H7 (cell line): ENCODE measurements at regions not wholly inside any gene's neighbourhood (a gene's known extent, or its start where the extent isn't known, plus 50 kb on each side); places are given as distances from the start of the nearest gene placed in this dataset.

ENCODE experiments used
- DNase-seq: peaks from one replicate; pipeline ENCODE4 v3.0.0; 2012
- H3K27me3 ChIP-seq: 2 replicates; pipeline ENCODE4 v1.6.0; 2011; ENCODE audit warnings: mild to moderate bottlenecking, low read length; ENCODE audit not compliant: control insufficient read depth, insufficient read depth
- H3K36me3 ChIP-seq: replicated peaks from 2 replicates; pipeline ENCODE4 v1.5.1; 2011; ENCODE audit warnings: low read length; ENCODE audit not compliant: control insufficient read depth, insufficient read depth
- H3K4me3 ChIP-seq: 2 replicates; pipeline ENCODE4 v1.5.1; 2011; ENCODE audit warnings: low read depth, mild to moderate bottlenecking, control low read depth, low read length, moderate library complexity; ENCODE audit not compliant: insufficient read depth

DNA sequence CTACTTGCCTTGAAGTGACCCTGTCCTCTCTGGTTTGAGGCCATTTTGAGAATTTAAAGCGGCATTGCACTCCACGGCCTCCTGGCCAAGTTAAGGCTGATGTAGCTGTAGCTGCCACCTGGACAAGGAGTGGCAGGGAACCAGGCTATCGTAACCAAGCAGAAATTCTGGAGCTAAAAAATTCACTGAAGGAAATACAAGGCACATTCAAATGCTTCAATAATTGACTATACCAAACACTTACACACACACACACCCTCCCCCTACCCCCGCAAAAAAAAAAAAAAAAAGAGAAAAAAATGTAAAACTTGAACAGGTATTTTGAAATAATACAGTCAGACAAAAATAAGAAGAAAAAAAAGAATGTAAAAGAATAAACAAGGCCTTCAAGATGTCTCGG lies 409.0 kb upstream of the SEMA3A start:
- no peak overlapping the region for H3K4me3 ChIP-seq

DNA sequence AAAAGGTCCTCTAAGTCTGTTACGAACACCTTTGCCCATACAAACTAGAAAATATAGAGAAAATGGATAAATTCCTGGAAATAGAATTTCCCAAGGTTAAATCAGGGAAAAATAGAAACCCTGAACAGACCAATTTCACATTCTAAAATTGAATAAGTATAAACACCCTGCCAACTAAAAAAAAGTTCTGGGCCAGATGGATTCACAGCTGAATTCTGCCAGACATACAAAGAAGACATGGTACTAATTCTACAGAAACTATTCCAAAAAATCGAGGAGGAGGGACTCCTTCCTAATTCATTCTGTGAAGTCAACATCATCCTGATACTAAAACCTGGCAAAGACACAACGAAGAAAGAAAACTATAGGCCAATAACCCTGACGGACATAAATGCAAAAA lies 400.4 kb upstream of the SEMA3A start:
- no peak for DNase-seq
- H3K36me3 ChIP-seq: no peaks in the 10 kb centered on the region
- H3K4me3 ChIP-seq: no peak overlapping the region
- no peaks in the 10 kb centered on the region for H3K27me3 ChIP-seq

More for the DNA sequence above, 409.0 kb upstream of the SEMA3A start:
- no peak for DNase-seq
- no peaks in the 10 kb centered on the region for H3K27me3 ChIP-seq
- no peaks in the 10 kb centered on the region for H3K36me3 ChIP-seq

DNA sequence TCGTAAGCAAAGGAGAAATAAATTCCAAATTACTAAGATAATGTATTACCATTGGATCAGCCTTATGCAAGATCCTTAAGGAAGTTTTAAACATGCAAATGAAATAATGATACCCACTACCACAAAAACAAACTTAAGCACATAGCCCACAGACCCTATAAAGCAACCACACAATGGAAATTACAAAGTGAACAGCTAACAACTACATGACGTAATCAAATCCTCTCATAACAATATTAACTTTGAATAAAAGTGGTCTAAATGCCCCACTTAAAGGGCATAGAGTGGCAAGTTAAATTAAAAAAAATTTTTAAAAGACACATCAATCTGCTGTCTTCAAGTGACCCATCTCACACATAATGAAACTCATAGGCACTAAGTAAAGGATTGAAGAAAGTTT lies 397.3 kb upstream of the SEMA3A start:
- Histone ChIP-seq H3K36me3 (no peaks in the 10 kb centered on the region), H3K27me3 (no peaks in the 10 kb centered on the region), H3K4me3 (no peak overlapping the region)
- no peak for DNase-seq

DNA sequence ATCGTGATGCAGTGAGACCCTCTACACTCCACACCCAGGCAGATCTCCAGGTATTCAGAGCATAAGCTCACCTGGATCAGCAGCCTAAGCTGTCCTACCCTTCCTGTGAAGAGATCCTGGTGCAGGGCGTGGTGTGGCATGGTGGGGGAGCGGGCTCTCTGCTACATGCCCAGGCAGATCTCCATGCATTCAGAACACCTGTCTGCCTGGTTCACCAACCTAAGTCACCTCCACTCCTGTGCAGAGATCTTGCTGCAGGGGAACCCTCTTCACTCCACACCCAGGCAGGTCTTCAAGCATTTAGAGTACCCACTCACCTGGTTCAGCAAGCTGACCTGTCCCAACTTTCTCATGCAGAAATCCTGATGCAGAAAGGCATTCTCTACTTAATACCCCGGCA lies 394.4 kb upstream of the SEMA3A start:
- Histone ChIP-seq H3K36me3 (no peaks in the 10 kb centered on the region), H3K4me3 (no peak overlapping the region), H3K27me3 (no peaks in the 10 kb centered on the region)
- no peak for DNase-seq

DNA sequence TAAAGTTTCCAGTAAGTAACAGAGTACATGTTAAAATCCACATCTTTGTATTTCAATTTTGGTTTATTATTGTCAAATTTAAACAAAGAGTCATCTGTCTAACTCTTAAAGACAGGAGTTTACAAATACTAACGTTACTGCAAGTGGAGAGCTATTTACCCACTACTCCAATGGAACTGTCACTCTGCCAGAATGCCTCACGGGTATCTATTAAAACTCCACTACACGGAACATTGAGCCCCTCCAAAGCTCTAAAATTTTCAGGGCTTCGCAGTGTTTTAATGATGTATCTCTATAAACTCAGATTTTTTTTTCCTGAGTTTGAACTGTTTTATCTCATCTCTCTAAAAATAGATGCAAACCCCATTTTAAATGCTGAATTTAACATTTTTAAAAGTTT lies 388.7 kb upstream of the SEMA3A start:
- no peaks in the 10 kb centered on the region for H3K27me3 ChIP-seq
- no peak for DNase-seq

DNA sequence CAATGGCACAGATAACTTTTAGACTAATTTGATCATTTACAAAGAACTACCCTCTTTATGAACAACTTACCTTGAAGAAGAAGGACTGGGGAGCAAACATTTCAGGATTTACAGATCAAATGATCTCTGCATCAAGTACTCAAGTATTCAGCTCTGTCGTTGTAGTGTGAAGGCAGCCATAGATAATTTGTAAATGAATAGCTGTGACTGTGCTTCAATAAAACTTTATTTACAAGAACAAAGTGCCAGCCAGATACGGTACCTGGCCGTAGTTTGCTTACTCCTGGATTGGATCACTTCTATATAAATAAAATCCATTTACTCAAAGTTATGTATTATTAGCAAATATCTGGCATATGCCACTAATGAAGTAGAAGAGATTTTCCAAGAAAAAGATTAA lies 388.2 kb upstream of the SEMA3A start:
- Histone ChIP-seq H3K27me3 (no peaks in the 10 kb centered on the region), H3K36me3 (no peaks in the 10 kb centered on the region), H3K4me3 (no peak overlapping the region)
- no peak for DNase-seq

More for the DNA sequence above, 388.7 kb upstream of the SEMA3A start:
- H3K4me3 ChIP-seq: no peak overlapping the region
- H3K36me3 ChIP-seq: no peaks in the 10 kb centered on the region

DNA sequence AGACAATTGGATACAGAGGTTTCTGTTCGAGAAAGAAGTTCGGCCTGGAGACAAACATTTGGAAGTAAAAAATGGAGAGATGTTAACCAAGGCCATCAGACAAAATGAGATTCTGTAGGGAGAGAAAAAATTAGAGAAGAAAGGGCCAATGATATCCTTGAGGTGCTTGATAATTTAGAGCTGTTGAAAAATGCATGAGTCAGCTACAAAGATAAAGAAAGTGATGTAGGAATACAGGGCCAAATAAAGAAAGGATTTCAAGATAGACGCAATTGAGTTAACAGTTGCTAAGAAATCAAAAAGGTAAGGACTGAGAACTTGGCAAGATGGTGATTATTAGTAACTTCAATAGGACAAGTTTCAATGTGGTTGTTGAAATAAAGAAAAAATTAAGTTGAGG lies 384.2 kb upstream of the SEMA3A start:
- no peak for DNase-seq
- Histone ChIP-seq H3K27me3 (no peaks in the 10 kb centered on the region), H3K4me3 (no peak overlapping the region), H3K36me3 (no peaks in the 10 kb centered on the region)

DNA sequence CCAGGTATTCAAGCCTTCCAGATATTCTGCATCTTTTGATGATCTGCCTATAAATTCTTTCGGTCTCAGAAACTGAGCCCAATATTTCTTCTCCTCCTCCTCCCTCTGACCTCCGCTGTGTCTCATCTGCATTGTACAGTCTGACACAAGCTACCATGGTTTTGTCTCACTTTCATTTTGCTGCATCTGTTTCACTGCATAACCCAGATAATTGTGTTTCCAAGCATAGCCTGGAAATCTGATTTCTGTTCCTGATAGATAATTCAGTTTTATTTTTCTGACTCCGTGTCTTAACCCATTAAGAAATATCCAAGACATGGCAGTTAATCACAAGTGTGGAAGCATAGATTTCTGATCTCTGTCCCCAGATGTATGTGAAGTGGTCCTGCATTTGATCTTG lies 374.2 kb upstream of the SEMA3A start:
- H3K36me3 ChIP-seq: no peaks in the 10 kb centered on the region
- H3K4me3 ChIP-seq: no peak overlapping the region
- no peaks in the 10 kb centered on the region for H3K27me3 ChIP-seq
- DNase-seq: no peak

DNA sequence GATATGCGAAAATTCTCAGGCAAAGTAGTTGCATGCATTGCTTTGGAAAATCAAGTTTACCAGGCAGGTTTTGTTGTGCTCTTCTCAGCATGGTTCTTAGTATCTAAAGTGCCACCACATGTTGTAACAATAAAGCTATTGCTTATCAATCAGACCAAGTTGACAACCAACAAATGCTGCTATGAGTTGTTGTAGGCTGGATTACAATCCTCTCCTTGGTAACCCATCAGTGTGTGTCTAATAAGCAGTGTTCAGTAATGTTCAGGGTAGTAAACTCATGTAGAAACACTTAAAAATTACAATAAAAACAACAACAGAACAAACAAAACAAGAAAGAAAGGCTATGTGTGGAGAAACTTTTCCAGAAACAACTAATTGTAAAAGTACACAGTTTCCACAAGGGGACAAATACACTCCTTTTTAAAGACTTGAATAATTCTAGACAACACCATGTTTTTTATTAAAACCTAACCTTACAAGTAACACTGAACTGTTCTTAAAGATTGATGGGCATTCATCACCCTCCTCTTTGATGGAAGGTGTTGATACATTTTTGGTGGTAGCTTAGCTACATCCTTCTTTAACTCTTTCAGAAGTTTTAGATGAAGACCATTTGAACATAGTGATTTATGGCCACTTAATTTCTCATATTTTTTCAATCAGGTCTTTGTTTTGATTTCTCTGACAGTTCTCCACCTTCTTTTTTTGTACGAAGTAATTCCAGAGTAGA lies 370.9 kb upstream of the SEMA3A start:
- no peak for DNase-seq
- no peaks in the 10 kb centered on the region for H3K27me3 ChIP-seq
- no peaks in the 10 kb centered on the region for H3K36me3 ChIP-seq
- H3K4me3 ChIP-seq: no peak overlapping the region

DNA sequence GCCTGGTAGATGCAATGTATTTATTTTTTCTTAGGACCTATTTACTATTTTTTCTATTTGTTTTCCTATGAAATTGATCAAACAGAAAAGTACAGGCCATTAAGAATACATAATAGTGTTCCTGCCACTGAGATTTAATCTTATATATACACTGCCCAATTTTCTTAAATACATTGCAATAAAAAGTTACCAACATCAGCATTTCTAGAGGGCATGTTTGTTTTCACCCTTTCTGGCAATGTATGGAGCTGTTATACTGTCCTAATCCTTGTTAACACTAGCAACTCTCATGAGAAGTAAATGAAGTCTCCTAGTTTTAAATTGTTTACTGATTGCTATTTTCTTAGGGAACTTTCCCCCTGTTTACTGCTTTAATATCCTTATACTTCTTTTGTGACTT lies 359.1 kb upstream of the SEMA3A start:
- DNase-seq: no peak
- no peak overlapping the region for H3K4me3 ChIP-seq
- no peaks in the 10 kb centered on the region for H3K27me3 ChIP-seq
- H3K36me3 ChIP-seq: no peaks in the 10 kb centered on the region

DNA sequence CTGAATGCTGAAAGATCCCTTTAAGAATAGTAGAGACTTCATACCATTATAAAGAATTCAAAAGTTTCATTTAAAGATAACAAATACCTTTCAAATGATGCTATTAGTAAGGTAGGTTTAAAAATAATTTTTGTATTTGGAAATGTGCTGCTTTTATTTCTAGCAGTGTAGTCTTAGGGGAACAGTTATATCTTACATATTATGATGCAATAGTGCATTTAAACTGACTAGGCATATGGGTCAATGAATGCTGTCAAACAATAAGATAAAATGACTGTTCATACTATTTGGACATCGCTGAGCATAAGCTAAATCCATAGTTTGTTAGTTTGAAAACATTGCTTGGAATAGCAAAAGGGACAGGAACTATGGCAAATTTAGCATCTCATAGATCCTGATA lies 354.8 kb upstream of the SEMA3A start:
- Histone ChIP-seq H3K36me3 (no peaks in the 10 kb centered on the region), H3K4me3 (no peak overlapping the region), H3K27me3 (no peaks in the 10 kb centered on the region)
- DNase-seq: no peak

DNA sequence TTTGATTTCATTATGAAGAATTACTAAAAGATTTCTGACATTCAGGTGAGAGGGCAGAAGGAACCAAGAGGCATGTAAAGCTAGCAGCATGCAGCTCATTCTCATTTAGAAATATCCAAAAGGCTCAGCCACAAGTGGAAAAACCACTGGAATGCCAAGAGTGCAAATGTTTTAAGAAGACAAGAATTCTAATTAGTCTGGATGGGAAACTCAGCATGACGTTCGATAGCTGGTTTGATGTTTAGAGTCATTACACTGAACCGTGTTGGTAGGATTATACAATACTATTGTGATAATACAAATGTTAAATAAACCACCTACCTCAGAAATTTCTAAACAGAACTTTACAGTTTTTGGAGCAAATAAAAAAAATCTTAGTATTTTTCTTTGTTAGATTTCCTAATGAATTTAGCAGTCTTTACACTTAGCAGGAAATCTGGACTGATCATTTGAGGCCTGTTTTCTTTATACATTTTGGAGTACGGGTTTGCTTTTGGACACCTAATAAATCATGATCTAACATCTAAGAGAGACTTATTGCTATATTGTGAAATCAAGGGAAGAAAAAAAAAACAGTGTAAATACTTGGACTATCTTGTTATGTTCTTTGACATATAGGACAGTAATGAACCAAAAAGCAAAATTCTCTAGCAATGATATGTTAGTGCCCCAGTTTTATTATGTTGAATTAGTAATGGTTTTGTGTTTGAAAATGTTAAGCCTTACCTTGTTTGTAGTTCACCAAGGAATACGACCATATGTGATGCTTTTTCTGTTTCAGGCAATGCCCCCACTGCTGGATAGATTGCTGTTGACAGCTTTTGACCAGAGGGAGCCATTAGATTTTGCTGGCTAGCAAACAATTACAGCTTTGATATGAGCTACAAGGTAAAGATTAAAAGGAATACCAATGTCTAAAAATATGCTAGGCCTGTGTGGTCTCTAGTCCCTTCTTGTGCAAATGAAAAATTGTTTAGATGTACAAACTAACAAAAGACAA lies 354.1 kb upstream of the SEMA3A start:
- no peaks in the 10 kb centered on the region for H3K27me3 ChIP-seq
- no peaks in the 10 kb centered on the region for H3K36me3 ChIP-seq
- DNase-seq: peak; percentile 1
- no peak overlapping the region for H3K4me3 ChIP-seq

DNA sequence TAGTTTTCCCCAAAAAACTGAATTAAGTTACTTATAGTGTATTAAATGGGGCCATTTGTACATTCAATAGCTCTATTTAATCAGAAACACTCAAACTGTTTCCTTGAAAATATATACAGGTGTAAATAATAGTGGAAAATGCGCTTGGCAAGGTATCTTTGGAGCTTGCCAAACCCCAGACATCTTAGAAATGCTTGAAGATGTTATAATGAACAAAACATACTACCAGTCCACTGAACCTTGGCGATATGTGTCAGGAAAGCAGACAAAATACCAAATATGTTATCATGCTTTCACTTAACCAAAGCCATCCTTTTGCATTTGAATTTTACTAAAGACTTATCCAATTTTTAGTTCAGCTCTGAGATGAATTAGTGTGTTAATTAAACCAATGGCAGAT lies 352.7 kb upstream of the SEMA3A start:
- H3K36me3 ChIP-seq: no peaks in the 10 kb centered on the region
- H3K27me3 ChIP-seq: no peaks in the 10 kb centered on the region
- H3K4me3 ChIP-seq: no peak overlapping the region
- DNase-seq: no peak

DNA sequence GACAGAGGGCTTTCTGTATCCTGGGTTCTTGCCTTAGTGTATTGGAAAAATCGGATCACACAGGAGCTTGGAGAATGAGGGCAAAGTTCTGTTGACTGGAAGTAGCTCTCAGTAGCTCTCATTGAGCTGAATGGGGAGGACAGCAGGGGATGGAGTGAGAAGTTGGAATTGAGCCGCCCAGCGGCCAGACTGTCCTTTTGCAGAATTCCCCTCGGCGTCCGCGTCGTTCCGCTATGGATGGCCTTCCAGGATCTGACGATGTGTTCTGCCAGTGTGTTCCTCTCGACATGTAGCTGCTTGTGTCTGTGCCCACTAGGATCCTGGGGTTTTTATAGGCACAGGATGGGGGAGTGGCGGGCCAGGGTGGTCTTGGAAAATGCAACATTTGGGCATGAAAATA lies 351.8 kb upstream of the SEMA3A start:
- no peaks in the 10 kb centered on the region for H3K27me3 ChIP-seq
- H3K36me3 ChIP-seq: no peaks in the 10 kb centered on the region
- H3K4me3 ChIP-seq: no peak overlapping the region
- no peak for DNase-seq

DNA sequence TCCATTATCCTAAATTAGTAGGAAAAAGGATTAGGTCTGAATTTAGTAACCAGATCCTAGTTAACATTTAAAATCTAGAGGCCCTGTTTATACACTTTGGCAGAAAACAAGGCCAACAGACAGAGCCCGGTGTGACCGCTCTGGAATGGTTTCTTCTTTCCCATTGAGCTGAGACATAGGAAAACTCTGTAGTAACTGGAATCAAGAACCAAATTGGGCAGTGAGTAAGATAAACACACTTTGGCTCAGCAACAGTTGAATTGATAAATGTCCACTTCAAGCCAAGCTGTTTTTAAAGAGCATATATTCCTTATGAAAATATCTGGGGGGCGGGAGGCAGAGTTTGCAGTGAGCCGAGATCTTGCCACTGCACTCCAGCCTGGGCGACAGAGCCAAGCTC lies 343.7 kb upstream of the SEMA3A start:
- H3K27me3 ChIP-seq: no peaks in the 10 kb centered on the region
- no peak for DNase-seq
- H3K4me3 ChIP-seq: no peak overlapping the region
- H3K36me3 ChIP-seq: no peaks in the 10 kb centered on the region
